Right ventricle myocardium inferior (tissue), 1 donor: ENCODE measurements at regions not wholly inside any gene's neighbourhood (a gene's known extent, or its start where the extent isn't known, plus 50 kb on each side); places are given as distances from the start of the nearest gene placed in this dataset.

Source experiments
- ATAC-seq: fragments of 200-7000 bp; cut with Tn5 transposase; one replicate; pipeline ENCODE4 v1.9.1; 2020; ENCODE audit warnings: mild to moderate bottlenecking, moderate library complexity
- DNase-seq: peaks from one replicate; pipeline ENCODE4 v3.0.0; 2021; ENCODE audit errors: missing footprints
- intact Hi-C: fragments of 100-400 bp; cut with DNase I; formaldehyde crosslinking; loops from one replicate; pipeline ENCODE4 v1.11.0; 2022
- donor health status: DM: no; HTN: yes; CAD: no; lungs with severe emphysema.

- no peak for DNase-seq
- ATAC-seq, result no peak
- intact Hi-C loops, result no loop called here
Observed at GRCh38 chr11:95536047-95536690, 253.4 kb downstream of the FAM76B start.

GRCh38 chr11:95534809-95535208 lies 254.8 kb downstream of the FAM76B start:
- ATAC-seq, result no peak
- DNase-seq, result no peak
- intact Hi-C loops, result no loop called here

- no peak for DNase-seq
- ATAC-seq, result no peak
- intact Hi-C loops, result no loop called here
Observed at GRCh38 chr11:95534226-95534625, 255.4 kb downstream of the FAM76B start.

GRCh38 chr11:95531116-95531515 lies 258.5 kb downstream of the FAM76B start:
- no peak for ATAC-seq
- intact Hi-C loops, result no loop called here
- no peak for DNase-seq

GRCh38 chr11:95524314-95525036 lies 265.1 kb downstream of the FAM76B start:
- intact Hi-C loops, result no loop called here
- DNase-seq (no peak), ATAC-seq (no peak)

GRCh38 chr11:95522874-95523273 lies 266.7 kb downstream of the FAM76B start:
- ATAC-seq (no peak), DNase-seq (no peak)
- intact Hi-C loops, result no loop called here

- ATAC-seq (no peak), DNase-seq (no peak)
- intact Hi-C loops, result no loop called here
Observed at GRCh38 chr11:95521862-95522261, 267.7 kb downstream of the FAM76B start.

GRCh38 chr11:95521133-95521542 lies 268.4 kb downstream of the FAM76B start:
- DNase-seq, result no peak
- ATAC-seq, result no peak
- intact Hi-C loops, result no loop called here

- DNase-seq (no peak), ATAC-seq (no peak)
- intact Hi-C loops, result no loop called here
Observed at GRCh38 chr11:95520369-95521132, 269.0 kb downstream of the FAM76B start.

GRCh38 chr11:95519912-95520311 lies 269.7 kb downstream of the FAM76B start:
- intact Hi-C loops, result no loop called here
- ATAC-seq (no peak), DNase-seq (no peak)

GRCh38 chr11:95517453-95517852 lies 272.1 kb downstream of the FAM76B start:
- no peak for DNase-seq
- intact Hi-C loops, result no loop called here
- ATAC-seq, result no peak

- DNase-seq (no peak), ATAC-seq (no peak)
- intact Hi-C loops, result no loop called here
Observed at GRCh38 chr11:95516786-95517185, 272.8 kb downstream of the FAM76B start.

GRCh38 chr11:95516175-95516574 lies 273.4 kb downstream of the FAM76B start:
- DNase-seq, result no peak
- intact Hi-C loops, result no loop called here
- ATAC-seq, result no peak

GRCh38 chr11:95515371-95515770 lies 274.2 kb downstream of the FAM76B start:
- ATAC-seq, result no peak
- intact Hi-C loops, result no loop called here

GRCh38 chr11:95514416-95515110 lies 275.0 kb downstream of the FAM76B start:
- DNase-seq (no peak), ATAC-seq (no peak)
- intact Hi-C loops, result no loop called here

More at GRCh38 chr11:95515371-95515770, 274.2 kb downstream of the FAM76B start:
- DNase-seq, result no peak

- intact Hi-C loops, result no loop called here
- DNase-seq, result peak; percentile 67
Observed at GRCh38 chr11:95512682-95513081, 276.9 kb downstream of the FAM76B start.

GRCh38 chr11:95512177-95512576 lies 277.4 kb downstream of the FAM76B start:
- intact Hi-C loops, result no loop called here
- DNase-seq (no peak), ATAC-seq (no peak)

More at GRCh38 chr11:95512682-95513081, 276.9 kb downstream of the FAM76B start:
- ATAC-seq, result peak; percentile 76

GRCh38 chr11:95508219-95508890 lies 277.4 kb upstream of the SESN3 start:
- intact Hi-C loops, result no loop called here
- ATAC-seq (peak; percentile 37), DNase-seq (no peak)

GRCh38 chr11:95507794-95508193 lies 276.8 kb upstream of the SESN3 start:
- DNase-seq, result peak; percentile 30
- no peak for ATAC-seq
- intact Hi-C loops, result no loop called here
